Sigmoid colon (tissue), 4 donors: ENCODE measurements at regions not wholly inside any gene's neighbourhood (a gene's known extent, or its start where the extent isn't known, plus 50 kb on each side); places are given as distances from the start of the nearest gene placed in this dataset.

Experiments used
- CTCF ChIP-seq, 4 experiments: fragments of 450-650 bp in 3 of 4; fragments of 200-600 bp in 1 of 4; IDR thresholded peaks; one replicate each; pipeline ENCODE4 v1.5.1; 2016 to 2019; ENCODE audit warnings: antibody characterized with exemption in 4 of 4, mild to moderate bottlenecking in 3 of 4, moderate library complexity in 2 of 4
- POLR2A ChIP-seq, 2 donors: fragments of 450-650 bp; IDR thresholded peaks; one replicate each; pipeline ENCODE4 v1.6.1; 2016; ENCODE audit warnings: antibody characterized with exemption in 2 of 2, mild to moderate bottlenecking in 2 of 2, moderate library complexity in 2 of 2
- POLR2AphosphoS5 ChIP-seq, 4 donors: sonication (generic); formaldehyde crosslinking; IDR thresholded peaks; one replicate each; pipeline ENCODE4 v1.6.1; 2017; ENCODE audit warnings: antibody characterized with exemption in 4 of 4

GRCh38 chr20:12928358-12928754 lies 80.4 kb upstream of the SPTLC3 start:
- TF ChIP-seq POLR2A (IDR thresholded peaks at IDR 0.05) (no peak), CTCF (IDR thresholded peaks at IDR 0.05) (no peak), POLR2AphosphoS5 (IDR thresholded peaks at IDR 0.05) (no peak)
